ENCODE measurements at regions not wholly inside any gene's neighbourhood (a gene's known extent, or its start where the extent isn't known, plus 50 kb on each side); places are given as distances from the start of the nearest gene placed in this dataset.
A peak's percentile ranks its signal among the peaks of the same experiment; 100 is the strongest.

DNA sequence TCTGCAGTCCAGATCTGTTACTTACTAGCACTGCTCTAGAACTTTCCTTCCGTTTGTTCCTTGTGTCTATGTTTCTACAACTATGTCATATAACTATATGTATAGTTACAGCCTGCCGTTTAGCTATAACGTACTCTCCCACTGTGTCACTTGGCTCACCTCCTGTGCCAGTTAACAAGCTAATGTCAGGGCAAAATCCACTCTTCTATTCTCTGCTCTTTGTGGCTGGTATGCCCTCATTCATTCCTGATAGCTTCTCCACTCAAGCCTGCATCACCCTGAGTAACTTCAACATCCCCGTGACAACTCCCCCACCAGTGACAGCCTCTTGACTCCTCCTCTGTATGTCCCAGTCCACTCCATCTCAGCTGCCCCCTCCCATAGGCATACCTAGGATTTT is 229.2 kb downstream of the TJP1 start:
- H3K27ac Mint-ChIP-seq, result peak overlapping the region in 1 of 6 donors; percentile 57
- peaks cover 0 to 14% (median 3%) of the 10 kb centered on the region in 7 donors for H3K9me3 Mint-ChIP-seq
- peaks cover 0 to 5% (median 0%) of the 10 kb centered on the region in 3 donors for H3K27me3 Mint-ChIP-seq
- no peaks in the 10 kb centered on the region for H3K36me3 Mint-ChIP-seq
- H3K4me3 Mint-ChIP-seq, result no peak overlapping the region
- no peaks in the 10 kb centered on the region for H3K4me1 Mint-ChIP-seq
- DNase-seq, result no peak
- ATAC-seq (ENCODE audit: low read depth in 2 of 2), result no peak

DNA sequence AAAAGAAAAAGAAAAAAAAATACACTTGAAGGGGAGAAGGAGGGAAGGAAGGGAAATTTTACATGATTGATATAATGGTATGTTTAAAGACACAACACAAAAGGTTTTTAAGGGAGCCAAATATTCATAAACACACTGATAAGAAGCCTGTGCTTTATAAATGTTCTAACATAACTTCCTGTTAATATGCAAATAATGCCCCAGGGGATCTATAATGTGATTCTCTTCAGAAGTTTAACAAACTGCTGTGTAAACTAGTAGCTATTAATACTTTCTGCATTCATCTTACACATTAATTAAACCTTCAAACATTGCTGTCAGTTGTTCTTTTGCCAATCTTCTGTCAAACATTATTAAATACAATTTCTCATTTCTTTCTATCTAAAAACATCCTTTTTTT is 231.6 kb downstream of the TJP1 start:
- DNase-seq (no peak), ATAC-seq (ENCODE audit: low read depth in 2 of 2) (no peak)
- Mint-ChIP-seq H3K27me3 (peaks cover 0 to 5% (median 0%) of the 10 kb centered on the region in 3 donors), H3K27ac (no peak overlapping the region), H3K4me1 (no peaks in the 10 kb centered on the region), H3K4me3 (no peak overlapping the region), H3K9me3 (peaks cover 0 to 14% (median 5%) of the 10 kb centered on the region in 7 donors), H3K36me3 (no peaks in the 10 kb centered on the region)

DNA sequence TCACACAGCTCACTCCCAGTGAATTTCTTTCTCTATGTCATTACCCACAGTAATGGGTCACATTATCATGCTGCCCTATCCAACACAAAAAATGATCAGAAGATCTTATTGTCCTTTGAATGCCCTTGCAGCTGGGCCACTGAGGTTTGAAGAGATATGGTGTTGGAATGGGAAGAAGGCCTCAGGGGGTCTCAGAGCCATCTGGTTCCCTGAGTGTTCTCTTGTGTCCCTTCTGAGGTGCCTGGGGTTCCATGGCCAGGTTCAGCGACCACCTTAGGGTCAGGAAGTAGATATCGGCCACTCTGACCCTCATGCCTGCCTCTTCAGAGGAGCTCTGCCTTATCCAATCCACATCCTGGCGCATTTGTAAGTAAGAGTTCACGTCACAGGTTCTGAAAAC is 232.3 kb downstream of the TJP1 start:
- Mint-ChIP-seq H3K4me1 (no peaks in the 10 kb centered on the region), H3K36me3 (no peaks in the 10 kb centered on the region), H3K27ac (no peak overlapping the region), H3K4me3 (no peak overlapping the region), H3K9me3 (peaks cover 0 to 15% (median 5%) of the 10 kb centered on the region in 7 donors), H3K27me3 (peaks cover 0 to 5% (median 0%) of the 10 kb centered on the region in 3 donors)
- DNase-seq (no peak), ATAC-seq (ENCODE audit: low read depth in 2 of 2) (no peak)

DNA sequence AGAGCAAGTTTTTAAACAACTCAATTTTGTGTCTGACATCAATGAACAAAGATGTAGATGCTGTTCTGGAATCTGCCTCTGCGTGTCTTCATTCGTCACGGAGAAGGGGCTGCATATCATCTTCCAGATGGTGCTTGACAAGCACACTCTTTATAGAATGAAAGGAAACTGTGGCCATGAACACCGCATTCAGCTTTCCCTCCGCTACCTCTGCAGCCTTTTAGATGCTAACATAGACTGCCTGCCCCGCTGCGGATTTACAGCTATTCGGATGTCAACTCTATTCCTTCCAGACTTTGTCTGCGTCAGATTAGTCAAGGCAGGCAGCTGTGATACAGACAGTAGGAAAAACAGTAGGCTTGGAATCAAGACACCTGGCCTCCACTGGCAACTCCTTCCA is 232.9 kb downstream of the TJP1 start:
- Mint-ChIP-seq H3K9me3 (peaks cover 0 to 16% (median 5%) of the 10 kb centered on the region in 7 donors), H3K36me3 (no peaks in the 10 kb centered on the region)

DNA sequence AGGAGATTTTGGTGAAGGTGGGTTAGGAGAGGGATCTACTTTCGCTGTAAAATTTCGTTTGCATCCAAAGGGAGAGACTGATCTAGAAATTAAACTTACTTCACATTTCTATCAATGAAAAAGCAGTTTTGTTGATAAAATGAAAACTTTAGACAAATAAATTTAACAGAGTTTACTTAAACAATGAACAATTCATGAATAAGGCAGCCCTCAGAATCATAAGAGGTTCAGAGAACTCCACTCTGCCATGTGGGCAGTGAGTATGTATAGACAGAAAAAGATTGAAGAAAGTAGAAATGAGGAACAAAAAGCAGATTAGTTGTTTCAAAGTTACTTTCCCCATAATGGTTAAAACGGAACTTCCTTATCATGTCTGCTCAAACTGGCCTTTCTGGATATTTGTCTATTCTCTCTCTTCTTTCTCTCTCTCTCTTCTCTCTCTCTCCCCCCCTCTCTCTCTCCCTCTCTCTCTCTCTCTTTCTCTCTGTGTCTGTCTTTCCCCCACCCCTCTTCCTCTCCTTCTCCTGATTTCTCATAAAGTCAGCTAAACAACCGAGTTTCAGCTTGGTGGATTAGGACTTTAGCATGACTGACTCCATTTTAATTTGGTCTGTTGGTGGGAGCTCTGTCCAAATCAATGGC is 248.9 kb downstream of the TJP1 start:
- ATAC-seq (ENCODE audit: low read depth in 2 of 2) (no peak), DNase-seq (no peak)
- H3K4me3 Mint-ChIP-seq, result no peak overlapping the region
- no peak overlapping the region for H3K27ac Mint-ChIP-seq
- H3K4me1 Mint-ChIP-seq, result peaks cover 0 to 4% (median 0%) of the 10 kb centered on the region in 3 donors
- peaks cover 0 to 8% of the 10 kb centered on the region in 2 donors for H3K36me3 Mint-ChIP-seq
- H3K9me3 Mint-ChIP-seq, result peaks cover 0 to 21% (median 7%) of the 10 kb centered on the region in 7 donors
- peaks cover 36 to 57% (median 45%) of the 10 kb centered on the region in 3 donors for H3K27me3 Mint-ChIP-seq

More for the DNA sequence above, 232.9 kb downstream of the TJP1 start:
- peaks cover 0 to 4% (median 0%) of the 10 kb centered on the region in 3 donors for H3K27me3 Mint-ChIP-seq
- H3K27ac Mint-ChIP-seq, result no peak overlapping the region
- DNase-seq (no peak), ATAC-seq (ENCODE audit: low read depth in 2 of 2) (no peak)
- no peak overlapping the region for H3K4me3 Mint-ChIP-seq
- H3K4me1 Mint-ChIP-seq, result no peaks in the 10 kb centered on the region

DNA sequence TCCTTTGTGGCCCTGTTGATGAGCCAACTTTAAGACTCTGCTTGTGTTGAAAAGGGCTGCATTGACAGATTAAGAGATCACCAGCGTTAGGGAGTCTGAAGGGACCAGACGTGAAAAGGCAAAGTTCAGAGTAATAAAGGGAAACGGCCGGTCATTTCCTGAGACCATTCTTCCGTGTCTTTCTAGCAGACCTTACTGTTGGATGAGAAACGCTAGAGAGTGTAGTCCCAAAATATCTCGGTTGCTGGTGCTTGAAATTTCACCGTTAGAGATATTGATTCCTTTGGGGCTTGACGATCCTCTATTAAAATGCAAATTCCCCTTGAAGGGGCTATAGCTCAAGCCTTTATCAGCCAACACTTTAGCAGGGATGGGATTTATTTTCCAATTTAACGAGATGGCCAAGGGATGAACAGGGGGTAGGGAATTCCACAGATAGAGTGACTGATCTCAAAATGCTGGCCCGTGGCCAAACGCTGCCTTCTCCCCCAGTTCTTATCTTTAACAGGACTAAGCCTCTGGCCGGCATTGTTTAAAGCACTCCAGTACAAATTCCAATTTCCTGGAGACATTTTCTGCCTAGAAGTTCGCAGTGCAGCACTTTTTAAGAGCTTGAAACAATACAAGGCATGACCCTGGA is 250.4 kb downstream of the TJP1 start:
- Mint-ChIP-seq H3K9me3 (peaks cover 0 to 26% (median 4%) of the 10 kb centered on the region in 7 donors), H3K27ac (no peak overlapping the region), H3K27me3 (peaks cover 47 to 71% (median 58%) of the 10 kb centered on the region in 3 donors), H3K4me3 (peak overlapping the region in 5 of 8 donors; percentile 29 to 51 (median 42)), H3K4me1 (peaks cover 0 to 4% (median 0%) of the 10 kb centered on the region in 3 donors), H3K36me3 (peaks cover 0 to 14% of the 10 kb centered on the region in 2 donors)
- no peak for DNase-seq
- ATAC-seq (ENCODE audit: low read depth in 2 of 2), result no peak

DNA sequence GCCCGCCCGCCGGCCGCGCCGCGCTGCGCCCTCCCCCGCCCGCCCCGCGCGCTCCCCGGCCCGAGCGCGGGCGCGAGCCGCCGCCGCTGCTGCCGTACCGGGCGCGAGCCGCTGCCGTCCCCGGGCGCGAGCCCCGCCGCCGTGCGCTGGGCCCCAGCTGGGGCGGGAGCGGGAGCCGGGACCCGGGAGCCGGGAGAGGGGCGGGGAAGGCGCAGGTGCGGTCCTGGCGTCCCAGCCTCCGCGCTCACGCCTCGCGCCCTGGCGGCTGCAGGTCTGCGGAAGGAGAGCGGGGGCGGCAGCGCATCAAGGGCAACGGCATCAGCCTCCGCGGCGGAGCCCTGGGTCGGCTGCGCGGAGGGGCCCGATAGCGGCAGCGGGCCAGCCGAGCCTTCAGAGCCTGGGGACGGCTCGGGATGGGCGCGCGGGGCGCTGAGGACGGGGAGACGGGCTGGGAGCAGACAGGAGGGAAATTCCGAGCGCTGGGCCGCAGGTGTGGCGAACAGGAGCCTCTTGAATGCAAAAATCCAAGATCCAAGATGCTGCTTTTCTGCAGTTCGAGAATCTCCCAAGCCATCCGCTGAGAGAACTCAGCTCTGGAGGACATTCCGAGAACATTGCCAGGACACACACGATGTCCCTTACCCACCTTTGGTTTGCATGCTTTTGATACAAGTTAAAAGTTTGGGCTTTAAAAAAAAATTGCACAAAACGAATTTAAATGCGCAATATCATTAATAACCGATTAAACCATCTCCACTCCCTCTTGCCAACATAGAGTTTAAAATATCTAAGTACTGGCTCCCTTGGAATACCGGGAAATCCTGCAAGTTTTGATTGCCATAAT is 251.1 kb downstream of the TJP1 start:
- Mint-ChIP-seq H3K36me3 (peaks cover 0 to 17% of the 10 kb centered on the region in 2 donors), H3K9me3 (peaks cover 0 to 27% (median 4%) of the 10 kb centered on the region in 7 donors), H3K4me3 (peak overlapping the region in 4 of 8 donors; percentile 29 to 51 (median 42)), H3K27ac (no peak overlapping the region), H3K4me1 (peaks cover 0 to 4% (median 0%) of the 10 kb centered on the region in 3 donors), H3K27me3 (peaks cover 50 to 76% (median 60%) of the 10 kb centered on the region in 3 donors)
- no peak for DNase-seq
- no peak for ATAC-seq (ENCODE audit: low read depth in 2 of 2)

DNA sequence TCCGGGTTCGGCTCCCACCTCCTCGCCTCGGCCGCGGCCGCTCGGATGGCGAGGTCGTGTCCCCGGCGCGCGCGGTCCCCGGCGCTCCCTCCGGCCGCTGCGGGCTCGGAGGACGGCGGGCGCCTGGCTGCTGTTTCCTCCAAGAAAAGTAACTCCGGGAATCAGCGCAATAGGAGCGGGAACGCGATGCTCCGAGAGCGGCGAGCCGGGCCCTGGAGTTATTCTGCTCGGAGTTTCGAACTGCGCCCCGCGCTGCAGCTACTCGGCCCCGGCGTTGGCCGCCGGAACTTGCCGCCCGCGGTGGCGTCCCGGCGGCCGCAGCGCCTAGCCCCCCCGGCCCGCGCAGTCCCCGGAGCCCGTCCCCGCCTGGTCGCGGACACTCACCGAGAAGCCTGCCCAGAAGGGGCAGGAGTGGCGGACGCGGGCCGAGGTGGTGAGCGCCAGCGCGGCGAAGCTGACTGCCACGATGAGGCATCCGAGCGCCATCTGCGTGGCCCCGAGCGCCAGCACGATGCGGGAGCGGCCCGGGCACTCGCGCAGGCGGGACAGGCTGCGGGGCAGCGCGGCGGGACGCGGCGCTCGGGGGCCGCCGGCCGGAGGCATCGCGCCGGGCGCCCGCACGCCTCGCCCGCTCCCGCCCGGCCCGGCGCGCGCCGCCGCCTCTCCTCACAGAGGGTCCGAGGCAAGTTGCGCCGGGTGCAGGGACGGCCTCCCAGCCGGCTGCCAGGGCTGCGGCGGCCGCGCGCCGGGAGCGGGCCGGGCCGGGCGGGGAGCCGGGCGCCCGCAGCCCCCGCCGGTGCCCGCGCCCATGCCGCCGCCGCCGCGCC is 251.9 kb downstream of the TJP1 start:
- ATAC-seq (ENCODE audit: low read depth in 2 of 2), result no peak
- peaks cover 0 to 4% (median 0%) of the 10 kb centered on the region in 3 donors for H3K4me1 Mint-ChIP-seq
- H3K36me3 Mint-ChIP-seq, result peaks cover 0 to 17% of the 10 kb centered on the region in 2 donors
- DNase-seq, result no peak
- H3K9me3 Mint-ChIP-seq, result peaks cover 0 to 27% (median 4%) of the 10 kb centered on the region in 7 donors
- peaks cover 49 to 74% (median 60%) of the 10 kb centered on the region in 3 donors for H3K27me3 Mint-ChIP-seq
- H3K27ac Mint-ChIP-seq, result no peak overlapping the region
- H3K4me3 Mint-ChIP-seq, result no peak overlapping the region

DNA sequence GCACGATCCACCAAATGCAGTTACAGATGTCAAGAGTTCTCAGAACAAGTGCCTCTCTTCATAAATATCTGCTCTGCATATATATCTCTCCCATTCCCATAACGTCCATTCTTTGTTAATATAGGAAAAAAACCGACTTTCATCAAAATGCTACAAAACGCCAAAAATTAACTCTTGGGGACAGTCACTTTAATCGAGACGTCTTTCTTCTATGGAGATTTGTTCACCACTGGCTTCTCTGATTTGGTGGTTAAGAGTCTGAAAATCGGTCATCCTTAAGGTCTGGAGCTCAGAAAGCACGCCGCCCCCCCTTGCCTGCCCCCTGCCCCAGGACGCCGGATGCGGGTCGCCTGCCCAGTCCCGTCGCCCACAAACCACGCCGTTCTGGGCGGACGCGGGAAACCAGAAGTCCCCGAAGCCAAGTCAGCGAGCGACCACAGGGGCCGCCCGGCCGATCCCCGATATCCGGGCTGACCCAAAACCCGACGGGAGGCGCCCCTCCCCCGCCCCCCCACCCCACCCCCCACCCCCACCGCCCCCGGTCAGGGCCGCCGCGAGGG is 252.7 kb downstream of the TJP1 start:
- ATAC-seq (ENCODE audit: low read depth in 2 of 2), result no peak
- peak overlapping the region in 5 of 8 donors; percentile 5 to 72 (median 53) for H3K4me3 Mint-ChIP-seq
- H3K9me3 Mint-ChIP-seq, result peaks cover 0 to 23% (median 5%) of the 10 kb centered on the region in 7 donors
- peaks cover 0 to 17% of the 10 kb centered on the region in 2 donors for H3K36me3 Mint-ChIP-seq
- H3K4me1 Mint-ChIP-seq, result peaks cover 0 to 4% (median 0%) of the 10 kb centered on the region in 3 donors
- H3K27me3 Mint-ChIP-seq, result peaks cover 50 to 67% (median 62%) of the 10 kb centered on the region in 3 donors
- DNase-seq, result no peak
- H3K27ac Mint-ChIP-seq, result no peak overlapping the region

DNA sequence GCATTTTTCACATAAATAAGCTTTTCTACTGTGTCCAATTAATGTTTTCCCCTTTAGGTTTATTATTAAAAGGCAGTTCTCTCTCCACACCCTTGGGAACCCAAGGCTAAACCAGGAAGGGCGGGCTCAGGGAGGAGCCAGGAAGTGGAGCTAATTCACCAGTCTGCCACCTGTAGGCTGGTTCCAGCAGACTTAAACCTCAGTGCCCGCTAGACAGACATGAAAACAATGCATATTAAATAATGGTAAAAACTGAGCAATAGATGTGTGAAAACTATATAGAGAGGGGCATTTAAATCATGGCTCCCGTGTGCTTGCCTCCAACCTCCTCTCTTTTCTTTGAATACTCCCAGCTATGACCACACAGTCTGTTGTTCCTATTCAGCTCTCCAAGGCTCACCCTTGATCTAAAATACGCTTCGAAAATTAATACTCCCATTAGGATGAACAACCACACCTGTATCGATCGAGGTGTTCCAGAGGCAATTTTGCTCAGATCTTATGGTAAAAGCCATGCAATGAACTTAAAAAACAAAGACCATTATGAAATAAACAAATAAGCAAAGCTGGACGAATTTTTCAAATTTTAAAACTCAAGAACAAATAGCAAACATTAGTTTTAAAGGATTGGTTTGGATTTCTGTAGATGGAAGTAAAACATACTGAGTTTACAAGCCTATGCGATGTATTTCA is 253.3 kb downstream of the TJP1 start:
- H3K4me3 Mint-ChIP-seq, result peak overlapping the region in 3 of 8 donors; percentile 5 to 70 (median 53)
- peaks cover 0 to 26% (median 6%) of the 10 kb centered on the region in 7 donors for H3K9me3 Mint-ChIP-seq
- H3K27me3 Mint-ChIP-seq, result peaks cover 52 to 61% (median 61%) of the 10 kb centered on the region in 3 donors
- no peak for ATAC-seq (ENCODE audit: low read depth in 2 of 2)
- H3K27ac Mint-ChIP-seq, result no peak overlapping the region
- peaks cover 0 to 4% (median 0%) of the 10 kb centered on the region in 3 donors for H3K4me1 Mint-ChIP-seq
- no peak for DNase-seq
- peaks cover 0 to 15% of the 10 kb centered on the region in 2 donors for H3K36me3 Mint-ChIP-seq

DNA sequence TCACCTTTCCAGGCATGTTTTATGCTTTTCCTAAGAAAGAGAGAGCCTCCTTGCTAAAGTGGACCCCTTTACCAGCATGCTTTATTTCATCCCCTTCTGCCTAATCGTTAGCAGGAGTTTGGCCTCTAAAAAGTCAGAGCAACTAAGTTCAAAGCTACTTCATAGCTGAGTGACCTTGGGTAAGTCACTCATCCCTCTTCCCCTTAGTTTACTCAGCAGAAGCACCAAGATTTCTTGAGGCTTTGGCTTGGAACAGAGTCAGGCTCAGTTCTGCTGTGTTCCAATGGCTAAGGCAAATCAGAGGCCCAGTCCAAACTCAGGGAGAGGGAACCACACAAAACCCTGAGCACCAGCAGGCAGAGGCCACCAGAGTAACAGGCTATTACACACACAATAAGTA is 254.9 kb downstream of the TJP1 start:
- Mint-ChIP-seq H3K27ac (no peak overlapping the region), H3K36me3 (peaks cover 0 to 9% of the 10 kb centered on the region in 2 donors), H3K9me3 (peaks cover 0 to 25% (median 4%) of the 10 kb centered on the region in 7 donors), H3K4me3 (no peak overlapping the region), H3K4me1 (peaks cover 0 to 4% (median 0%) of the 10 kb centered on the region in 3 donors), H3K27me3 (peaks cover 40 to 44% (median 44%) of the 10 kb centered on the region in 3 donors)
- ATAC-seq (ENCODE audit: low read depth in 2 of 2) (no peak), DNase-seq (no peak)

DNA sequence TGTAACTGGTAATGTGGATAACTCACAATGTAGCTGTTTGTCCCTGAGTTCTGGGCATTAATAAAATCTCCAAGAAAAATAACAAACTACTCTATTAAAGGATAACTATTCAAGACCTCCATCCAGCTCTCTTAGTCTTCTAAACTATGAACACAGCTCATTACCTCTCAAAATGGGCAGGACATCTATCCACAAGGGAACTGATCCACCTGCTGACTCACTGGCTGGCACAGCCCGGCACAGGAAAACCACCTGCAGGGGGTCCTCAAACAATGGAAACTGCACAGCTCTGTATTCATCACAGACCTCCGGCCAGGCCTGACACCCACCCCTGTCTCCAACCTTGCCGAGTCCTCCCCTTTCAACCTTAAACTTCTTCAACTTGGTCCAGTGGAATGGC is 255.4 kb downstream of the TJP1 start:
- H3K4me3 Mint-ChIP-seq, result no peak overlapping the region
- H3K9me3 Mint-ChIP-seq, result peaks cover 3 to 27% (median 4%) of the 10 kb centered on the region in 7 donors
- H3K27me3 Mint-ChIP-seq, result peaks cover 36 to 44% (median 40%) of the 10 kb centered on the region in 3 donors
- no peak for ATAC-seq (ENCODE audit: low read depth in 2 of 2)
- H3K4me1 Mint-ChIP-seq, result peaks cover 0 to 4% (median 0%) of the 10 kb centered on the region in 3 donors
- H3K36me3 Mint-ChIP-seq, result peaks cover 0 to 12% of the 10 kb centered on the region in 2 donors
- DNase-seq, result no peak
- no peak overlapping the region for H3K27ac Mint-ChIP-seq
